NCI-H1694 (cell line): ENCODE measurements at regions not wholly inside any gene's neighbourhood (a gene's known extent, or its start where the extent isn't known, plus 50 kb on each side); places are given as distances from the start of the nearest gene placed in this dataset.
A peak's percentile ranks its signal among the peaks of the same experiment; 100 is the strongest.

Experiments used
- DNase-seq: peaks from one replicate; lab custom pipeline; 2025; lab: John Stamatoyannopoulos, UW

- DNase-seq = no peak
Observed at GRCh38 chr14:65250162-65250495, 147.8 kb upstream of the MAX start.

GRCh38 chr14:65251213-65251612 is 148.9 kb upstream of the MAX start:
- DNase-seq = no peak

- no peak for DNase-seq
Observed at GRCh38 chr14:65252482-65253255, 150.4 kb upstream of the MAX start.

- no peak for DNase-seq
Observed at GRCh38 chr14:65255029-65255545, 152.8 kb upstream of the MAX start.

- peak; percentile 37 for DNase-seq
Observed at GRCh38 chr14:65255583-65256461, 153.5 kb upstream of the MAX start.

GRCh38 chr14:65256714-65257113 is 154.4 kb upstream of the MAX start:
- DNase-seq = no peak

- no peak for DNase-seq
Observed at GRCh38 chr14:65257425-65257824, 155.1 kb upstream of the FUT8 start.

GRCh38 chr14:65258391-65258790 is 154.1 kb upstream of the FUT8 start:
- no peak for DNase-seq

- no peak for DNase-seq
Observed at GRCh38 chr14:65259000-65259399, 153.5 kb upstream of the FUT8 start.

GRCh38 chr14:65260786-65261185 is 151.7 kb upstream of the FUT8 start:
- no peak for DNase-seq

GRCh38 chr14:65261425-65261920 is 151.1 kb upstream of the FUT8 start:
- DNase-seq = no peak

- no peak for DNase-seq
Observed at GRCh38 chr14:65261946-65262345, 150.6 kb upstream of the FUT8 start.

GRCh38 chr14:65263177-65263788 is 149.2 kb upstream of the FUT8 start:
- DNase-seq = no peak

GRCh38 chr14:65267856-65268255 is 144.7 kb upstream of the FUT8 start:
- DNase-seq = no peak

- no peak for DNase-seq
Observed at GRCh38 chr14:65268594-65268993, 143.9 kb upstream of the FUT8 start.

- DNase-seq = no peak
Observed at GRCh38 chr14:65269732-65270131, 142.8 kb upstream of the FUT8 start.

GRCh38 chr14:65277027-65277426 is 135.5 kb upstream of the FUT8 start:
- no peak for DNase-seq

GRCh38 chr14:65277580-65278270 is 134.8 kb upstream of the FUT8 start:
- DNase-seq = no peak

GRCh38 chr14:65278589-65278988 is 133.9 kb upstream of the FUT8 start:
- DNase-seq = no peak

- DNase-seq = no peak
Observed at GRCh38 chr14:65279510-65279909, 133.0 kb upstream of the FUT8 start.

GRCh38 chr14:65279958-65280357 is 132.6 kb upstream of the FUT8 start:
- no peak for DNase-seq

- DNase-seq = no peak
Observed at GRCh38 chr14:65280653-65281052, 131.9 kb upstream of the FUT8 start.
